ENCODE measurements at regions not wholly inside any gene's neighbourhood (a gene's known extent, or its start where the extent isn't known, plus 50 kb on each side); places are given as distances from the start of the nearest gene placed in this dataset.

GRCh38 chr20:24203526-24204183 is 215.1 kb upstream of the GGTLC1 start:
- no peak for TF ChIP-seq CTCF (IDR thresholded peaks at IDR 0.05)
- no peak for TF ChIP-seq ZFX (IDR thresholded peaks at IDR 0.05; ENCODE audit: borderline replicate concordance)
